K562 (cell line): ENCODE measurements at regions not wholly inside any gene's neighbourhood (a gene's known extent, or its start where the extent isn't known, plus 50 kb on each side); places are given as distances from the start of the nearest gene placed in this dataset.

Source experiments
- ATAC-seq: fragments of 200-7000 bp; cut with Tn5 transposase; 3 replicates; pipeline ENCODE4 v1.9.1; 2020; ENCODE audit warnings: moderate library complexity
- BruUV-seq: library from RNA; stranded (reverse); fragments of 400-500 nt; replicated peaks from 2 replicates; lab custom pipeline; 2021; lab: Mats Ljungman, UMichigan
- CTCF ChIA-PET: fragments of 300-600 bp; formaldehyde crosslinking; extraction: SDS; loops from one replicate; lab custom pipeline; 2021; ENCODE audit warnings: low intra/inter-chr PET ratio; lab: Yijun Ruan, JAX
- POLR2A ChIA-PET: fragments of 300-600, 350-650 bp; sonication (Branson Sonifier 250); formaldehyde crosslinking; extraction: SDS; loops from one replicate; lab custom pipeline; 2021; ENCODE audit warnings: antibody characterized with exemption, inconsistent platforms; lab: Yijun Ruan, JAX
- DNase-seq, 4 experiments: peaks; one replicate each; pipeline versions ENCODE4 v3.0.0 to v3.0.0-alpha.2; 2011 to 2018; ENCODE audit warnings: low spot score in 3 of 4, mixed read lengths in 3 of 4; ENCODE audit errors: extremely low read depth in 1 of 4
- FAIRE-seq: peaks from 2 replicates; lab custom pipeline; 2011; peaks lifted over from hg19 to GRCh38; lab: Jason Lieb, UNC
- H2AFZ ChIP-seq: 2 replicates; pipeline ENCODE4 v1.6.0; 2011; ENCODE audit warnings: low read depth, low read length, control low read depth, inconsistent platforms
- H3K27ac ChIP-seq: fragments of 200-600 bp; 3 replicates; pipeline ENCODE4 v1.8.0; 2011; ENCODE audit warnings: low read depth, mild to moderate bottlenecking, control low read depth, inconsistent platforms, low read length, moderate library complexity, mixed read lengths; ENCODE audit errors: extremely low read depth
- H3K27me3 ChIP-seq, 2 experiments: fragments of 300-600 bp in 1 of 2; 2 replicates in 1 of 2; 3 replicates in 1 of 2; pipeline versions ENCODE4 v1.6.0 to v1.8.0; 2011; ENCODE audit warnings: inconsistent platforms in 2 of 2, low read length in 2 of 2, mild to moderate bottlenecking in 1 of 2, mixed read lengths in 1 of 2, moderate library complexity in 1 of 2; ENCODE audit not compliant: control insufficient read depth in 2 of 2, insufficient read depth in 2 of 2
- H3K36me3 ChIP-seq: fragments of 300-600 bp; 3 replicates; pipeline ENCODE4 v1.8.0; 2011; ENCODE audit warnings: mild to moderate bottlenecking, low read length, inconsistent platforms; ENCODE audit not compliant: control insufficient read depth, insufficient read depth
- H3K4me1 ChIP-seq, 2 experiments: fragments of 200-600 bp in 1 of 2; replicated peaks in 1 of 2; 2 replicates in 1 of 2; 3 replicates in 1 of 2; pipeline versions ENCODE4 v1.5.1 to v1.8.0; 2011; ENCODE audit warnings: inconsistent platforms in 2 of 2, low read length in 2 of 2, mild to moderate bottlenecking in 1 of 2, mixed read lengths in 1 of 2, moderate library complexity in 1 of 2; ENCODE audit not compliant: control insufficient read depth in 2 of 2, insufficient read depth in 2 of 2
- H3K4me2 ChIP-seq: 2 replicates; pipeline ENCODE4 v1.6.1; 2011; ENCODE audit warnings: low read length, control low read depth, inconsistent platforms, mixed read lengths; ENCODE audit not compliant: insufficient read depth
- H3K4me3 ChIP-seq: fragments of 200-600 bp; sonication (generic), shearing (Covaris generic); 2 replicates; pipeline ENCODE4 v1.5.1; 2016; ENCODE audit warnings: control low read depth, inconsistent platforms
- H3K79me2 ChIP-seq: fragments of 200-600 bp; 3 replicates; pipeline ENCODE4 v1.8.0; 2011; ENCODE audit warnings: low read length, inconsistent platforms; ENCODE audit not compliant: control insufficient read depth, insufficient read depth
- H3K9ac ChIP-seq, 2 experiments: 2 replicates each; pipeline versions ENCODE4 v1.6.0 to v1.6.1; 2011; ENCODE audit warnings: low read depth in 2 of 2, low read length in 2 of 2, control low read depth in 1 of 2, inconsistent platforms in 1 of 2, mild to moderate bottlenecking in 1 of 2, mixed read lengths in 1 of 2; ENCODE audit not compliant: insufficient read depth in 1 of 2
- H3K9me1 ChIP-seq: one replicate; pipeline ENCODE4 v1.6.0; 2011; ENCODE audit warnings: inconsistent platforms, mild to moderate bottlenecking, low read length, moderate library complexity; ENCODE audit not compliant: control insufficient read depth, insufficient read depth
- H3K9me3 ChIP-seq: replicated peaks from 2 replicates; pipeline ENCODE4 v1.5.1; 2011; ENCODE audit warnings: low read depth, low read length, inconsistent platforms; ENCODE audit not compliant: control insufficient read depth, insufficient read depth
- H4K20me1 ChIP-seq: replicated peaks from 2 replicates; pipeline ENCODE4 v1.6.1; 2011; ENCODE audit warnings: low read length, inconsistent platforms, mixed read lengths; ENCODE audit not compliant: control insufficient read depth, insufficient read depth
- BRF2 ChIP-seq: IDR thresholded peaks from 3 replicates; pipeline ENCODE4 v1.6.1; 2011; ENCODE audit warnings: borderline replicate concordance, mild to moderate bottlenecking; ENCODE audit not compliant: insufficient read length, insufficient read depth
- CREM ChIP-seq: IDR thresholded peaks from 2 replicates; pipeline ENCODE4 v1.6.1; 2014; ENCODE audit warnings: antibody characterized with exemption, low read depth
- HIVEP1 ChIP-seq: fragments of 250-450 bp; sonication (Bioruptor Pico); IDR thresholded peaks from 2 replicates; pipeline ENCODE4 v1.4.0; 2020; ENCODE audit warnings: mild to moderate bottlenecking
- MEF2A ChIP-seq: IDR thresholded peaks from 2 replicates; pipeline ENCODE4 v1.6.1; 2011; ENCODE audit warnings: low read depth, mild to moderate bottlenecking, low read length, moderate library complexity; ENCODE audit not compliant: control insufficient read depth
- MLLT1 ChIP-seq, 2 experiments: fragments of 450-650 bp; IDR thresholded peaks; 2 replicates each; pipeline ENCODE4 v1.6.1; 2016
- NFE2L1 ChIP-seq: fragments of 450-650 bp; IDR thresholded peaks from 2 replicates; pipeline ENCODE4 v1.6.1; 2016; ENCODE audit warnings: missing genetic modification characterization, low read depth, mild to moderate bottlenecking, missing compliant biosample characterization, moderate library complexity, borderline replicate concordance
- TGIF2 ChIP-seq: sonication (generic); formaldehyde crosslinking; IDR thresholded peaks from 2 replicates; pipeline ENCODE4 v1.8.1; 2022; ENCODE audit warnings: mild to moderate bottlenecking, missing genetic modification reagents, moderate library complexity
- XRCC3 ChIP-seq: fragments of 450-650 bp; IDR thresholded peaks from 2 replicates; pipeline ENCODE4 v1.6.1; 2017; ENCODE audit warnings: mild to moderate bottlenecking, moderate library complexity
- ZFPM2 ChIP-seq: fragments of 250-450 bp; sonication (Bioruptor Pico); IDR thresholded peaks from 2 replicates; pipeline ENCODE4 v1.5.1; 2022; ENCODE audit warnings: mild to moderate bottlenecking
- ZNF175 ChIP-seq: fragments of 200-800 bp; sonication (Bioruptor generic); IDR thresholded peaks from 2 replicates; pipeline ENCODE4 v1.6.1; 2016; ENCODE audit warnings: low read depth, mild to moderate bottlenecking, missing genetic modification characterization, missing compliant biosample characterization
- ZNF695 ChIP-seq: fragments of 450-650 bp; formaldehyde crosslinking; IDR thresholded peaks from 2 replicates; pipeline ENCODE4 v1.4.0; 2020; ENCODE audit warnings: mild to moderate bottlenecking, moderate library complexity
- WGBS: fragments of 100-300 bp; shearing (Covaris generic); methylation state at CpG from one replicate; pipeline ENCODE4 v1.1.6; 2016; ENCODE audit warnings: low coverage, mixed read lengths; ENCODE audit not compliant: insufficient coverage; ENCODE audit errors: missing lambda C conversion rate; 5-methylcytosine and 5-hydroxymethylcytosine counted together
- in situ Hi-C: fragments of 300-500 bp; cut with MboI; formaldehyde crosslinking; loops from 4 replicates; pipeline ENCODE4 v1.15.0; 2018; ENCODE audit warnings: inconsistent platforms, mixed read lengths
- intact Hi-C: fragments of 100-400 bp; cut with micrococcal nuclease; formaldehyde crosslinking; loops from 2 replicates; pipeline ENCODE4 v1.14.2; 2022
- TF ChIP-seq, protein P1 (sequence below): fragments of 150-350 bp; IDR thresholded peaks from 2 replicates; pipeline ENCODE4 v1.6.1; 2014; ENCODE audit warnings: low read depth, mild to moderate bottlenecking, low read length, borderline replicate concordance
- TF ChIP-seq, protein P2 (sequence below): fragments of 250-450 bp; sonication (Bioruptor Pico); IDR thresholded peaks from 2 replicates; pipeline ENCODE4 v1.8.0; 2021; ENCODE audit warnings: borderline replicate concordance, mild to moderate bottlenecking, moderate library complexity; ENCODE audit not compliant: poor library complexity, severe bottlenecking
- TF ChIP-seq, protein P3 (sequence below): fragments of 450-650 bp; formaldehyde crosslinking; IDR thresholded peaks from 2 replicates; pipeline ENCODE4 v1.4.0; 2022; ENCODE audit warnings: missing genetic modification characterization

DNA sequence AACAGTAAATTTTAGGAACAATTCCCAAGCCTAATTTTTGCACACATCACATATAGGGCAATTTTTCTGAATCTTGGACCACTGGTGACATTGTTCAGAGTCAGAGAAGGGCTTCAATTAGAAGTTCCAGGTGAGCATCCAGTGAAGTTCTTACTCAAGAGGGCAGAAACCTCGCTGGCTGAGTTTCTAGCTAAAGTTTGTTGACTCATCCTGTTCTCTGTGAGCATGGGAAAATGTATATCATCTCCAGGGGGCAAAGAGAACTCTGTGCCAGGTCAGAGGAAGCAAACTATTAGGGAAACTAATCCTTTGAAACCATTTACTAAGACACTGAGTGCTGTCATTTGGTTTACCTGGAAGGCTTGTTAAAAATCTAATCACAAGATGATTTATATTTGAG, 695.6 kb upstream of the IGFBP3 start (continued):
- TF ChIP-seq, protein P1, sequence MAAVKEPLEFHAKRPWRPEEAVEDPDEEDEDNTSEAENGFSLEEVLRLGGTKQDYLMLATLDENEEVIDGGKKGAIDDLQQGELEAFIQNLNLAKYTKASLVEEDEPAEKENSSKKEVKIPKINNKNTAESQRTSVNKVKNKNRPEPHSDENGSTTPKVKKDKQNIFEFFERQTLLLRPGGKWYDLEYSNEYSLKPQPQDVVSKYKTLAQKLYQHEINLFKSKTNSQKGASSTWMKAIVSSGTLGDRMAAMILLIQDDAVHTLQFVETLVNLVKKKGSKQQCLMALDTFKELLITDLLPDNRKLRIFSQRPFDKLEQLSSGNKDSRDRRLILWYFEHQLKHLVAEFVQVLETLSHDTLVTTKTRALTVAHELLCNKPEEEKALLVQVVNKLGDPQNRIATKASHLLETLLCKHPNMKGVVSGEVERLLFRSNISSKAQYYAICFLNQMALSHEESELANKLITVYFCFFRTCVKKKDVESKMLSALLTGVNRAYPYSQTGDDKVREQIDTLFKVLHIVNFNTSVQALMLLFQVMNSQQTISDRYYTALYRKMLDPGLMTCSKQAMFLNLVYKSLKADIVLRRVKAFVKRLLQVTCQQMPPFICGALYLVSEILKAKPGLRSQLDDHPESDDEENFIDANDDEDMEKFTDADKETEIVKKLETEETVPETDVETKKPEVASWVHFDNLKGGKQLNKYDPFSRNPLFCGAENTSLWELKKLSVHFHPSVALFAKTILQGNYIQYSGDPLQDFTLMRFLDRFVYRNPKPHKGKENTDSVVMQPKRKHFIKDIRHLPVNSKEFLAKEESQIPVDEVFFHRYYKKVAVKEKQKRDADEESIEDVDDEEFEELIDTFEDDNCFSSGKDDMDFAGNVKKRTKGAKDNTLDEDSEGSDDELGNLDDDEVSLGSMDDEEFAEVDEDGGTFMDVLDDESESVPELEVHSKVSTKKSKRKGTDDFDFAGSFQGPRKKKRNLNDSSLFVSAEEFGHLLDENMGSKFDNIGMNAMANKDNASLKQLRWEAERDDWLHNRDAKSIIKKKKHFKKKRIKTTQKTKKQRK, result no peak

DNA sequence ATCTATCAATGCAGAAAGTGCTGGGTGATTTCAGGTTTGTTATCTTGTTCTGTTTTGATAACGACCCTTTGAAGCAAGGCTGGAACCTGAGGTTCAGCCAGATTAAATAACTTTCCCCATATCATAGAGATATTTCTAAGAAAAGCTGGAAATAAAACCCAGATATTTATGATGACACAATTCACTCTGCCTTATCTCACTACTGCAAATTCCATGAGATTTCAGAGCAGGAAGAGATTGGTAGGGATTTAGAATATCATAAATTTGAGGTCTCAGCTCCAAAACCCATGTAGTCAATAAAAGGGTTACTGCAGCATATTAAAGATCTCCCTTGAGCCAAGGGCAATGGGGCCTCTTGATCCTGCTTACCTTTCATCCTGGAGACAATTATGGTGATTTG, 692.5 kb upstream of the IGFBP3 start:
- H2AFZ ChIP-seq, result no peak overlapping the region
- in situ Hi-C loops, result no loop called here
- intact Hi-C loops, result no loop called here
- H4K20me1 ChIP-seq, result no peaks in the 10 kb centered on the region
- DNase-seq (no peak), ATAC-seq (no peak), FAIRE-seq (no peak)
- no peak overlapping the region for H3K4me3 ChIP-seq
- ChIA-PET POLR2A (no interaction called here), CTCF (no interaction called here)
- H3K27ac ChIP-seq, result no peak overlapping the region
- WGBS, result 0% methylated on average over 1 of the region's 1 CpG
- H3K9ac ChIP-seq, result no peak overlapping the region
- H3K4me1 ChIP-seq, result no peaks in the 10 kb centered on the region
- no peaks in the 10 kb centered on the region for H3K27me3 ChIP-seq
- H3K36me3 ChIP-seq, result no peaks in the 10 kb centered on the region
- H3K9me1 ChIP-seq, result no peaks in the 10 kb centered on the region
- BruUV-seq, result no TSS peak
- H3K9me3 ChIP-seq, result no peaks in the 10 kb centered on the region
- H3K4me2 ChIP-seq, result no peak overlapping the region
- H3K79me2 ChIP-seq, result no peaks in the 10 kb centered on the region
- TF ChIP-seq NFE2L1 (tag), result no peak
- TF ChIP-seq XRCC3, result no peak
- no peak for TF ChIP-seq HIVEP1 (CRISPR knock-in tag)
- TF ChIP-seq, protein P2, sequence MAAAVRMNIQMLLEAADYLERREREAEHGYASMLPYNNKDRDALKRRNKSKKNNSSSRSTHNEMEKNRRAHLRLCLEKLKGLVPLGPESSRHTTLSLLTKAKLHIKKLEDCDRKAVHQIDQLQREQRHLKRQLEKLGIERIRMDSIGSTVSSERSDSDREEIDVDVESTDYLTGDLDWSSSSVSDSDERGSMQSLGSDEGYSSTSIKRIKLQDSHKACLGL (CRISPR knock-in tag), result no peak
- no peak for TF ChIP-seq ZNF175 (CRISPR knock-in tag)
- TF ChIP-seq CREM, result no peak
- no peak for TF ChIP-seq ZFPM2
- TF ChIP-seq ZNF695, result no peak
- no peak for TF ChIP-seq BRF2
- TF ChIP-seq, protein P3, sequence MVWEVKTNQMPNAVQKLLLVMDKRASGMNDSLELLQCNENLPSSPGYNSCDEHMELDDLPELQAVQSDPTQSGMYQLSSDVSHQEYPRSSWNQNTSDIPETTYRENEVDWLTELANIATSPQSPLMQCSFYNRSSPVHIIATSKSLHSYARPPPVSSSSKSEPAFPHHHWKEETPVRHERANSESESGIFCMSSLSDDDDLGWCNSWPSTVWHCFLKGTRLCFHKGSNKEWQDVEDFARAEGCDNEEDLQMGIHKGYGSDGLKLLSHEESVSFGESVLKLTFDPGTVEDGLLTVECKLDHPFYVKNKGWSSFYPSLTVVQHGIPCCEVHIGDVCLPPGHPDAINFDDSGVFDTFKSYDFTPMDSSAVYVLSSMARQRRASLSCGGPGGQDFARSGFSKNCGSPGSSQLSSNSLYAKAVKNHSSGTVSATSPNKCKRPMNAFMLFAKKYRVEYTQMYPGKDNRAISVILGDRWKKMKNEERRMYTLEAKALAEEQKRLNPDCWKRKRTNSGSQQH (CRISPR knock-in tag), result no peak
- TF ChIP-seq TGIF2 (CRISPR knock-in tag), result no peak
- TF ChIP-seq MEF2A, result no peak
- no peak for TF ChIP-seq MLLT1 (IDR thresholded peaks at IDR 0.05)
